Astrocyte of the cerebellum (primary cell): ENCODE measurements at regions not wholly inside any gene's neighbourhood (a gene's known extent, or its start where the extent isn't known, plus 50 kb on each side); places are given as distances from the start of the nearest gene placed in this dataset.

Experiments used
- DNase-seq: peaks from one replicate; pipeline ENCODE4 v3.0.0-alpha.2; 2011; ENCODE audit warnings: low read depth
- H3K4me3 ChIP-seq: 2 replicates; pipeline ENCODE4 v1.5.1; 2011; ENCODE audit warnings: mild to moderate bottlenecking, low read depth, low read length, moderate library complexity
- CTCF ChIP-seq: IDR thresholded peaks from 2 replicates; pipeline ENCODE4 v1.5.1; 2012; ENCODE audit warnings: low read length, low read depth, moderate library complexity, mild to moderate bottlenecking; ENCODE audit errors: missing control alignments
- in situ Hi-C: cut with HindIII; loops from 2 replicates; pipeline ENCODE4 v1.10.0; 2017; ENCODE audit warnings: low sequenced_read_pairs

- no peak overlapping the region for H3K4me3 ChIP-seq
These were observed 194.2 kb downstream of the ERCC6L2 start for GRCh38 chr9:96069629-96070220.

GRCh38 chr9:96068511-96068910, 193.0 kb downstream of the ERCC6L2 start:
- no peak for DNase-seq
- in situ Hi-C loops = no loop called here
- H3K4me3 ChIP-seq = no peak overlapping the region
- no peak for TF ChIP-seq CTCF

More at GRCh38 chr9:96069629-96070220, 194.2 kb downstream of the ERCC6L2 start:
- no peak for TF ChIP-seq CTCF
- in situ Hi-C loops = no loop called here
- DNase-seq = no peak

GRCh38 chr9:96067600-96067999, 192.1 kb downstream of the ERCC6L2 start:
- in situ Hi-C loops = no loop called here
- DNase-seq = no peak
- no peak for TF ChIP-seq CTCF
- H3K4me3 ChIP-seq = no peak overlapping the region

GRCh38 chr9:96067004-96067403, 191.5 kb downstream of the ERCC6L2 start:
- in situ Hi-C loops = no loop called here
- DNase-seq = no peak
- no peak for TF ChIP-seq CTCF

GRCh38 chr9:96065482-96066251, 190.2 kb downstream of the ERCC6L2 start:
- H3K4me3 ChIP-seq = no peak overlapping the region
- no peak for DNase-seq
- no peak for TF ChIP-seq CTCF
- in situ Hi-C loops = no loop called here

More at GRCh38 chr9:96067004-96067403, 191.5 kb downstream of the ERCC6L2 start:
- H3K4me3 ChIP-seq = no peak overlapping the region

- no peak for TF ChIP-seq CTCF
- DNase-seq = no peak
- in situ Hi-C loops = no loop called here
- H3K4me3 ChIP-seq = no peak overlapping the region
These were observed 189.5 kb downstream of the ERCC6L2 start for GRCh38 chr9:96064826-96065481.
